DOHH2 (cell line): ENCODE measurements at regions not wholly inside any gene's neighbourhood (a gene's known extent, or its start where the extent isn't known, plus 50 kb on each side); places are given as distances from the start of the nearest gene placed in this dataset.

Source experiments
- H3F3A ChIP-seq: fragments of 200-600 bp; sonication (generic), shearing (Covaris generic); 2 replicates; pipeline ENCODE4 v1.6.0; 2016; ENCODE audit warnings: antibody characterized with exemption, mild to moderate bottlenecking; ENCODE audit not compliant: control insufficient read depth, insufficient read depth
- H3K27ac ChIP-seq: fragments of 200-600 bp; sonication (generic); 2 replicates; pipeline ENCODE4 v1.5.1; 2014; ENCODE audit warnings: low read depth, mild to moderate bottlenecking, low read length, moderate library complexity
- H3K27me3 ChIP-seq: fragments of 200-600 bp; sonication (generic); 2 replicates; pipeline ENCODE4 v1.6.1; 2014; ENCODE audit warnings: mild to moderate bottlenecking, low read length, mixed read lengths; ENCODE audit not compliant: control insufficient read depth
- H3K36me3 ChIP-seq: fragments of 200-600 bp; sonication (generic); 2 replicates; pipeline ENCODE4 v1.6.1; 2014; ENCODE audit warnings: mild to moderate bottlenecking, low read length, moderate library complexity, mixed read lengths; ENCODE audit not compliant: control insufficient read depth
- H3K4me1 ChIP-seq: fragments of 200-600 bp; sonication (generic); 2 replicates; pipeline ENCODE4 v1.6.1; 2014; ENCODE audit warnings: mild to moderate bottlenecking, low read length, mixed read lengths; ENCODE audit not compliant: control insufficient read depth
- H3K4me2 ChIP-seq: fragments of 200-600 bp; sonication (generic); 2 replicates; pipeline ENCODE4 v1.6.0; 2014; ENCODE audit warnings: mild to moderate bottlenecking, low read length, moderate library complexity
- H3K4me3 ChIP-seq: fragments of 200-600 bp; sonication (generic); 2 replicates; pipeline ENCODE4 v1.5.1; 2014; ENCODE audit warnings: mild to moderate bottlenecking, low read length, mixed read lengths
- H3K79me2 ChIP-seq: fragments of 200-600 bp; sonication (generic); 2 replicates; pipeline ENCODE4 v1.6.1; 2014; ENCODE audit warnings: mild to moderate bottlenecking, low read length, mixed read lengths; ENCODE audit not compliant: control insufficient read depth
- H3K9me2 ChIP-seq: fragments of 200-600 bp; sonication (generic); replicated peaks from 2 replicates; pipeline ENCODE4 v1.6.1; 2014; ENCODE audit warnings: mild to moderate bottlenecking, low read length, mixed read lengths; ENCODE audit not compliant: control insufficient read depth
- H3K9me3 ChIP-seq: fragments of 200-600 bp; sonication (generic); 2 replicates; pipeline ENCODE4 v1.6.1; 2014; ENCODE audit warnings: antibody characterized with exemption, low read length, mixed read lengths; ENCODE audit not compliant: control insufficient read depth, insufficient read depth
- H4K20me1 ChIP-seq: fragments of 200-600 bp; sonication (generic); 2 replicates; pipeline ENCODE4 v1.6.0; 2014; ENCODE audit warnings: low read depth, mild to moderate bottlenecking, antibody characterized with exemption, low read length, moderate library complexity; ENCODE audit not compliant: control insufficient read depth, insufficient read depth
- EZH2phosphoT487 ChIP-seq: fragments of 200-600 bp; sonication (generic); IDR thresholded peaks from 2 replicates; pipeline ENCODE4 v1.6.1; 2017; ENCODE audit warnings: borderline replicate concordance, mild to moderate bottlenecking, antibody characterized with exemption, low read length, moderate library complexity, mixed read lengths
- TF ChIP-seq, protein P1 (sequence below): fragments of 200-600 bp; sonication (generic); IDR thresholded peaks from one replicate; pipeline ENCODE4 v1.5.1; 2014; ENCODE audit warnings: antibody characterized with exemption, mild to moderate bottlenecking, low read depth, low read length; ENCODE audit not compliant: poor library complexity, severe bottlenecking

DNA sequence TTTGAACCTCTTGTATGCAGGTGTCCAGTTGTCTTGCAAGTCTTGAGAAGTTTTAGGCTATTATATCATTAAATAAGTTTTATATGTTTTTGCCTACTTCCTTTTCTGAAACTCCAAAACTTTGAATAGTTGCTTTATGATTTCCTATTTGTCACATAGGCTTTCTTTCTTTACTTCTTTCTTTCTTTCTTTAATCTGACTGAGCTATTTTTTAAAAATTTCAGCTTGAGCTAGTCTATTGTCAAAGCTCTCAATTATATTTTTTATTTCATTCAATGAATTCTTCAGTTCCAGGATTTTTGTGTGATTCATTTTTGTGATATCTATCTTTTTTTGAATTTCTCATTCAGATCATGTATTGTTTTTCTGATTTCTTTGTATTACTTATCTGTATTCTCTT lies 102.1 kb upstream of the TMEM178A start:
- TF ChIP-seq EZH2phosphoT487: no peak
- TF ChIP-seq, protein P1, sequence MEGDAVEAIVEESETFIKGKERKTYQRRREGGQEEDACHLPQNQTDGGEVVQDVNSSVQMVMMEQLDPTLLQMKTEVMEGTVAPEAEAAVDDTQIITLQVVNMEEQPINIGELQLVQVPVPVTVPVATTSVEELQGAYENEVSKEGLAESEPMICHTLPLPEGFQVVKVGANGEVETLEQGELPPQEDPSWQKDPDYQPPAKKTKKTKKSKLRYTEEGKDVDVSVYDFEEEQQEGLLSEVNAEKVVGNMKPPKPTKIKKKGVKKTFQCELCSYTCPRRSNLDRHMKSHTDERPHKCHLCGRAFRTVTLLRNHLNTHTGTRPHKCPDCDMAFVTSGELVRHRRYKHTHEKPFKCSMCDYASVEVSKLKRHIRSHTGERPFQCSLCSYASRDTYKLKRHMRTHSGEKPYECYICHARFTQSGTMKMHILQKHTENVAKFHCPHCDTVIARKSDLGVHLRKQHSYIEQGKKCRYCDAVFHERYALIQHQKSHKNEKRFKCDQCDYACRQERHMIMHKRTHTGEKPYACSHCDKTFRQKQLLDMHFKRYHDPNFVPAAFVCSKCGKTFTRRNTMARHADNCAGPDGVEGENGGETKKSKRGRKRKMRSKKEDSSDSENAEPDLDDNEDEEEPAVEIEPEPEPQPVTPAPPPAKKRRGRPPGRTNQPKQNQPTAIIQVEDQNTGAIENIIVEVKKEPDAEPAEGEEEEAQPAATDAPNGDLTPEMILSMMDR: no peak
- Histone ChIP-seq H3K4me2 (no peak overlapping the region), H3K4me1 (no peaks in the 10 kb centered on the region)

DNA sequence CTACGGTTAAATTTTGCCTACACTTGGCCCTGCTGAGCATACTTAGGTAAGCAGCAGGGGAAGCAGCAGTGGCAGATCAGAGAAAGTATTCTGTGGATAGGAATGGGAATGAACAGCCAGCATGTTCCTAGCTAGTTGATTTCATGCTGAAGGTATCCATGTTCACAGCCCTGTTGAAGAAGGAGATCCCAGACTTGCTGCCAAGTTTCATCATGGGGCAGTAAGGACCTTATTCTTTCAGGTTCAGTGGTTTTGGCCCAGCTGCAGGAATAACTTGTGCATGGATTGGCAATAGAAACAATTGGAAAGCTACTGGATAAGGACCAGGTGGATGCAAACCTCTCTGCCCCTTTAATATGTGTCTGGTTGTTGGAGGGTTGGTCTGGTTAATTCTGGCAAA lies 98.2 kb upstream of the TMEM178A start:
- Histone ChIP-seq H3K4me1 (no peaks in the 10 kb centered on the region), H3K27me3 (0 out of 2 replicates have a peak, but pooled peaks cover 2% of the 10 kb centered on the region), H3K4me3 (no peak overlapping the region), H3K9me2 (no peaks in the 10 kb centered on the region), H3F3A (no peaks in the 10 kb centered on the region), H3K4me2 (no peak overlapping the region), H3K27ac (no peak overlapping the region), H4K20me1 (no peaks in the 10 kb centered on the region), H3K79me2 (no peaks in the 10 kb centered on the region), H3K36me3 (no peaks in the 10 kb centered on the region), H3K9me3 (peaks cover 23% of the 10 kb centered on the region; the same call in 1 of the 2 replicates)
- TF ChIP-seq EZH2phosphoT487: no peak
- TF ChIP-seq, protein P1: no peak

More for the DNA sequence above, 102.1 kb upstream of the TMEM178A start:
- no peaks in the 10 kb centered on the region for H3K9me2 ChIP-seq
- no peaks in the 10 kb centered on the region for H3F3A ChIP-seq
- H3K4me3 ChIP-seq: no peak overlapping the region
- no peaks in the 10 kb centered on the region for H3K27me3 ChIP-seq
- peaks cover 24% of the 10 kb centered on the region; the same call in 1 of the 2 replicates for H3K9me3 ChIP-seq
- H3K27ac ChIP-seq: no peak overlapping the region
- no peaks in the 10 kb centered on the region for H3K79me2 ChIP-seq
- no peaks in the 10 kb centered on the region for H4K20me1 ChIP-seq
- H3K36me3 ChIP-seq: no peaks in the 10 kb centered on the region

DNA sequence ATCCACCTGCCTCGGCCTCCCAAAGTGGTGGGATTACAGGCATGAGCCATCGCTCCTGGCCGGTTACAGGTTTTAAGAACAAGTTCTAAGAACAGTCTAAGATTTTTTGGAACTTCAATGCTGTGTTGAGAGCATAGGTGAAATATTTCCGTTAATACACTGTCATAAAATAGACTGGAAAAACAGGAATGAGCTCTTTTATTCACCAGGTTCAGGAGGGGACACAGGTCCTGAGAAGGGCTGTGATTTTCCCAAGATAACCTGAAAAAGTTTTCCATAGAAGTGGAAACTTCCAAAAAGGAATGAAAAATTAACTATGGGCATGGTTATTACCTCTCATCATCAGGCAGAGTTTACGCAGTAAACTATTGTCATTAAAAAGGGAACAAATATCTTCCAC lies 97.6 kb upstream of the TMEM178A start:
- TF ChIP-seq, protein P1: no peak
- no peak for TF ChIP-seq EZH2phosphoT487
- Histone ChIP-seq H3F3A (no peaks in the 10 kb centered on the region), H3K79me2 (no peaks in the 10 kb centered on the region), H3K9me2 (no peaks in the 10 kb centered on the region), H3K27me3 (0 out of 2 replicates have a peak, but pooled peaks cover 2% of the 10 kb centered on the region), H3K4me1 (no peaks in the 10 kb centered on the region), H3K4me2 (no peak overlapping the region), H3K27ac (no peak overlapping the region), H3K4me3 (no peak overlapping the region), H3K9me3 (peaks cover 17% of the 10 kb centered on the region; the same call in 1 of the 2 replicates), H3K36me3 (no peaks in the 10 kb centered on the region), H4K20me1 (no peaks in the 10 kb centered on the region)
